IMR-90 (cell line): ENCODE measurements at regions not wholly inside any gene's neighbourhood (a gene's known extent, or its start where the extent isn't known, plus 50 kb on each side); places are given as distances from the start of the nearest gene placed in this dataset.

Experiments used
- BHLHE40 ChIP-seq: fragments of 150-350 bp; IDR thresholded peaks from 2 replicates; pipeline ENCODE4 v1.6.1; 2016; ENCODE audit warnings: mild to moderate bottlenecking, low read depth, low read length
- CEBPB ChIP-seq: IDR thresholded peaks from 2 replicates; pipeline ENCODE4 v1.6.1; 2012; ENCODE audit warnings: low read depth, low read length, improper control_type of control experiment
- CHD1 ChIP-seq: IDR thresholded peaks from 2 replicates; pipeline ENCODE4 v1.6.1; 2012; ENCODE audit warnings: low read depth, low read length, improper control_type of control experiment
- CTCF ChIP-seq: conservative IDR thresholded peaks from 2 replicates; pipeline ENCODE4 v1.5.1; 2012; ENCODE audit warnings: mild to moderate bottlenecking, low read depth, low read length, improper control_type of control experiment
- FOS ChIP-seq: fragments of 150-350 bp; IDR thresholded peaks from 2 replicates; pipeline ENCODE4 v1.6.1; 2016; ENCODE audit warnings: low read depth, low read length
- MAFK ChIP-seq: IDR thresholded peaks from 2 replicates; pipeline ENCODE4 v1.6.1; 2012; ENCODE audit warnings: low read depth, low read length, improper control_type of control experiment
- MAZ ChIP-seq: IDR thresholded peaks from 2 replicates; pipeline ENCODE4 v1.6.1; 2012; ENCODE audit warnings: low read depth, mild to moderate bottlenecking, low read length, improper control_type of control experiment, moderate library complexity, borderline replicate concordance
- MXI1 ChIP-seq: IDR thresholded peaks from 2 replicates; pipeline ENCODE4 v1.6.1; 2012; ENCODE audit warnings: low read depth, mild to moderate bottlenecking, low read length, moderate library complexity, borderline replicate concordance
- POLR2A ChIP-seq: IDR thresholded peaks from 2 replicates; pipeline ENCODE4 v1.6.1; 2012; ENCODE audit warnings: mild to moderate bottlenecking, low read depth, low read length
- RAD21 ChIP-seq: IDR thresholded peaks from 2 replicates; pipeline ENCODE4 v1.6.1; 2012; ENCODE audit warnings: low read length, improper control_type of control experiment
- RCOR1 ChIP-seq: IDR thresholded peaks from 2 replicates; pipeline ENCODE4 v1.6.1; 2012; ENCODE audit warnings: mild to moderate bottlenecking, low read length, improper control_type of control experiment; ENCODE audit not compliant: insufficient replicate concordance
- SMC3 ChIP-seq: fragments of 150-350 bp; IDR thresholded peaks from 2 replicates; pipeline ENCODE4 v1.6.1; 2016; ENCODE audit warnings: low read depth, mild to moderate bottlenecking, antibody characterized with exemption, low read length, moderate library complexity
- USF2 ChIP-seq: fragments of 150-350 bp; IDR thresholded peaks from 2 replicates; pipeline ENCODE4 v1.6.1; 2017; ENCODE audit warnings: mild to moderate bottlenecking, antibody characterized with exemption, low read length, low read depth
- TF ChIP-seq, protein P1 (sequence below): fragments of 150-350 bp; IDR thresholded peaks from 2 replicates; pipeline ENCODE4 v1.6.1; 2016; ENCODE audit warnings: low read depth, mild to moderate bottlenecking, low read length, moderate library complexity, borderline replicate concordance

- TF ChIP-seq CTCF (no peak), POLR2A (no peak), MXI1 (no peak), USF2 (no peak), FOS (no peak), CEBPB (no peak), RCOR1 (no peak), SMC3 (no peak), MAFK (no peak), RAD21 (no peak), BHLHE40 (no peak), CHD1 (no peak), MAZ (no peak)
- TF ChIP-seq, protein P1, sequence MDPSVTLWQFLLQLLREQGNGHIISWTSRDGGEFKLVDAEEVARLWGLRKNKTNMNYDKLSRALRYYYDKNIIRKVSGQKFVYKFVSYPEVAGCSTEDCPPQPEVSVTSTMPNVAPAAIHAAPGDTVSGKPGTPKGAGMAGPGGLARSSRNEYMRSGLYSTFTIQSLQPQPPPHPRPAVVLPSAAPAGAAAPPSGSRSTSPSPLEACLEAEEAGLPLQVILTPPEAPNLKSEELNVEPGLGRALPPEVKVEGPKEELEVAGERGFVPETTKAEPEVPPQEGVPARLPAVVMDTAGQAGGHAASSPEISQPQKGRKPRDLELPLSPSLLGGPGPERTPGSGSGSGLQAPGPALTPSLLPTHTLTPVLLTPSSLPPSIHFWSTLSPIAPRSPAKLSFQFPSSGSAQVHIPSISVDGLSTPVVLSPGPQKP: no peak
Observed at GRCh38 chr20:12610871-12611270, 397.9 kb upstream of the SPTLC3 start.
